Aorta (tissue), 5 donors: ENCODE measurements at regions not wholly inside any gene's neighbourhood (a gene's known extent, or its start where the extent isn't known, plus 50 kb on each side); places are given as distances from the start of the nearest gene placed in this dataset.

Experiments used
- ATAC-seq: fragments of 200-7000 bp; cut with Tn5 transposase; one replicate; pipeline ENCODE4 v1.9.1; 2022; ENCODE audit warnings: moderate library complexity; ENCODE audit not compliant: low FRiP score
- DNase-seq, 2 donors: peaks; one replicate each; pipeline ENCODE4 v3.0.0-alpha.2; 2020
- H3K27ac ChIP-seq, 2 donors: one replicate each; pipeline ENCODE4 v1.5.1; 2013; ENCODE audit warnings: low read length in 2 of 2, mild to moderate bottlenecking in 2 of 2, moderate library complexity in 2 of 2, control low read depth in 1 of 2, inconsistent platforms in 1 of 2, low read depth in 1 of 2
- H3K27me3 ChIP-seq, 2 donors: one replicate each; pipeline ENCODE4 v1.6.1; 2013; ENCODE audit warnings: control low read depth in 1 of 2, low read length in 1 of 2, mild to moderate bottlenecking in 1 of 2, moderate library complexity in 1 of 2; ENCODE audit not compliant: insufficient read depth in 2 of 2, control insufficient read depth in 1 of 2
- H3K36me3 ChIP-seq, 2 donors: one replicate each; pipeline ENCODE4 v1.6.1; 2013; ENCODE audit warnings: control low read depth in 1 of 2, low read length in 1 of 2, mild to moderate bottlenecking in 1 of 2; ENCODE audit not compliant: insufficient read depth in 2 of 2, control insufficient read depth in 1 of 2
- H3K4me1 ChIP-seq, 2 donors: one replicate each; pipeline ENCODE4 v1.6.1; 2013; ENCODE audit warnings: low read length in 2 of 2, control low read depth in 1 of 2, mild to moderate bottlenecking in 1 of 2, moderate library complexity in 1 of 2; ENCODE audit not compliant: insufficient read depth in 2 of 2, control insufficient read depth in 1 of 2
- H3K4me3 ChIP-seq, 2 donors: one replicate each; pipeline ENCODE4 v1.5.1; 2013; ENCODE audit warnings: low read length in 2 of 2, control low read depth in 1 of 2, mild to moderate bottlenecking in 1 of 2
- H3K9me3 ChIP-seq: one replicate; pipeline ENCODE4 v1.6.1; 2013; ENCODE audit warnings: mild to moderate bottlenecking, low read length; ENCODE audit not compliant: control insufficient read depth
- whole genome bisulfite sequencing, 2 donors: extraction: QIAGEN DNeasy Blood & Tissue Kit; methylation state at CpG; one replicate each; pipeline ENCODE4 v1.1.7; 2013; 5-methylcytosine and 5-hydroxymethylcytosine counted together
- intact Hi-C, 2 donors: fragments of 100-400 bp; cut with DNase I; formaldehyde crosslinking; loops; one replicate each; pipeline versions ENCODE4 v1.14.2 to v1.15.0; 2022
- donor health status: healthy with polysubstance abuse.
- donor health status: Bipolar disorder and iron deficiency.
- donor health status: DM: no; HTN: no; CAD: no.
- donor health status: DM: no; HTN: no; CAD: no.
- donor health status: DM: yes; HTN: yes; CAD: no.

- Histone ChIP-seq H3K27me3 (no peaks in the 10 kb centered on the region), H3K4me1 (no peaks in the 10 kb centered on the region), H3K27ac (no peak overlapping the region), H3K9me3 (no peaks in the 10 kb centered on the region), H3K4me3 (no peak overlapping the region), H3K36me3 (no peaks in the 10 kb centered on the region)
- ATAC-seq (no peak), DNase-seq (no peak)
- intact Hi-C loops: no loop called here
- WGBS, 2 donors: 82 to 85% methylated on average over 1 of the region's 1 CpG
These were observed 1036.5 kb downstream of the TMEM182 start for GRCh38 chr2:103798291-103798690.

DNA sequence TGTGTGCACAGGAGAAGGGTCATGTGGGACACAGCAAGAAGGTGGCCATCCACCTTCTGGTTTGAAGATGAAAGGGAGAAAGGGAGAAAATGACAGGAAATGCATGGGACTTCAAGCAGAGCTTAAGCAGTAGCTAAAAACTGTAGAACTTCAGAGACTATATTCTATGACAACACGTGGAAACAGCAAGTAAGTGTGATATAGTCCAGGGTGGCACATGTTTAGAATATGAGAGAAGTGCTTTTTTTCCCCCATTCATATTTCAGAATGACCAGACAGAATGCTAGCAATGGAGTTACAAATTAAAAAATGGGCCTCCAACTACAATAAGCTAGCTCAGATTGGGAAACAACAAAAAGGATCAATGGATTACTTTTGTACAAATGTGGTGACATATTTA lies 1042.2 kb downstream of the TMEM182 start:
- Histone ChIP-seq H3K4me3 (no peak overlapping the region), H3K36me3 (no peaks in the 10 kb centered on the region), H3K27ac (no peak overlapping the region), H3K4me1 (no peaks in the 10 kb centered on the region), H3K27me3 (no peaks in the 10 kb centered on the region), H3K9me3 (peaks cover 2% of the 10 kb centered on the region)
- 57 to 60% methylated on average over 1 of the region's 1 CpG for WGBS, 2 donors
- DNase-seq: no peak
- no peak for ATAC-seq
- intact Hi-C loops: no loop called here

DNA sequence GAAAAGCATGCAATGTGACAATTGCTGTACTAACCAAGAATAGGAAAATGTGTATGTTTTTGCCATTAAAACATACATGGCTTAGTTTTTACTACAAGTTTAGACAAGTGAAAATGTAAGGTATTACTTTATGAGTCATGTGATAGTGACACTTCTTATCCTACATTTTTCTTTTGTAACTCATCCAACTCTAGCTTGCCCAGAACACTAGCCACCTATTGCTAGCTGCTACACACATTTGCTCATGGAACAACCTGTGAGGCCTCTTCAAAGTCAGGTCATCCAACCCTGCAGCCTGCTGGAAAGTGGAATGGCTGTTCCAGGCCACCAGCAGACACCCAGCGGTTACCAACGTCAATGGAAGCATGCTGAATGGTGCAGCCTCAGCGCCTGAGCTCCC lies 1043.9 kb downstream of the TMEM182 start:
- H3K27me3 ChIP-seq: no peaks in the 10 kb centered on the region
- no peaks in the 10 kb centered on the region for H3K4me1 ChIP-seq
- H3K4me3 ChIP-seq: no peak overlapping the region
- no peak for DNase-seq
- no peak overlapping the region for H3K27ac ChIP-seq
- 88 to 93% methylated on average over 3 of the region's 3 CpGs for WGBS, 2 donors
- H3K36me3 ChIP-seq: no peaks in the 10 kb centered on the region
- no peak for ATAC-seq
- intact Hi-C loops: no loop called here
- peaks cover 2% of the 10 kb centered on the region for H3K9me3 ChIP-seq

DNA sequence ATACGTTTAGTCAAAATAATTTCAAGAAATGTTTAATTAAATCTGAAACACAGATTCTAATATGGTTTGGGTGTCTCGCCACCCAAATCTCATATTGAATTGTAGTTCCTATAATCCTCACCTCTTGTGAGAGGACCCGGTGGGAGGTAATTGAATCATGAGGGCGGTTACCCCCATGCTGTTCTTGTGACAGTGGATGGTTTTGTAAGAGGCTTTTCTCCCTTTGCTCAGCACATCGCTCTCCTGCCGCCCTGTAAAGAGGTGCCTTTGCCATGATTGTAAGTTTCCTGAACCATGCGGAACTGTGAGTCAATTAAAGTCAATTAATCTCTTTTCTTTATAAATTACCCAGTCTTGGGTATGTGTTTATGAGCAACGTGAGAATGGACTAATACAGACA lies 1045.1 kb upstream of the POU3F3 start:
- Histone ChIP-seq H3K4me3 (no peak overlapping the region), H3K9me3 (peaks cover 2% of the 10 kb centered on the region), H3K36me3 (no peaks in the 10 kb centered on the region), H3K27me3 (no peaks in the 10 kb centered on the region), H3K4me1 (no peaks in the 10 kb centered on the region), H3K27ac (no peak overlapping the region)
- intact Hi-C loops: no loop called here
- ATAC-seq: no peak
- DNase-seq: no peak
- 74 to 79% methylated on average over 8 of the region's 8 CpGs for WGBS, 2 donors

DNA sequence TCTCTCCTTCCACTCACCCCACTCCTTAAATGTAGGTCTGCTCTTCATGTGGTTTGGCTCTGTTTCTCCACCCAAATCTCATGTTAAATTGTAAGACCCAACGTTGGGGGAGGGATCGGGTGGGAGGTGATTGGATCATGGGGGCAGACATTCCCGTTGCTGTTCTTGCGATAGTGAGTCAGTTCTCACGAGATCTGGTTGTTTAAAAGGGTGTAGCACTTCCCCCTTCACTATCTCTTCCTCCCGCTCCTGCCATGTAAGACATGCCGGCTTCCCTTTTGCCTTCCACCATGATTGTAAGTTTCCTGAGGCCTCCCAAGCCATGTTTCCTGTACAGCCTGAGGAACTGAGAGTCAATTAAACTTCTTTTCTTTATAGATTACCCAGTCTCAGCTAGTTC lies 1044.5 kb upstream of the POU3F3 start:
- H3K4me3 ChIP-seq: no peak overlapping the region
- no peaks in the 10 kb centered on the region for H3K4me1 ChIP-seq
- H3K27me3 ChIP-seq: no peaks in the 10 kb centered on the region
- WGBS, 2 donors: 79 to 80% methylated on average over 7 of the region's 7 CpGs
- DNase-seq: no peak
- intact Hi-C loops: no loop called here
- H3K9me3 ChIP-seq: peaks cover 2% of the 10 kb centered on the region
- no peak for ATAC-seq
- no peak overlapping the region for H3K27ac ChIP-seq
- H3K36me3 ChIP-seq: no peaks in the 10 kb centered on the region

- H3K4me1 ChIP-seq: no peaks in the 10 kb centered on the region
- H3K36me3 ChIP-seq: no peaks in the 10 kb centered on the region
- H3K27me3 ChIP-seq: no peaks in the 10 kb centered on the region
- no peak overlapping the region for H3K4me3 ChIP-seq
- intact Hi-C loops: no loop called here
- WGBS, 2 donors: 22 to 29% methylated on average over 7 of the region's 7 CpGs
- DNase-seq (no peak), ATAC-seq (no peak)
- H3K27ac ChIP-seq: no peak overlapping the region
- H3K9me3 ChIP-seq: peaks cover 2% of the 10 kb centered on the region
These were observed 1043.9 kb upstream of the POU3F3 start for GRCh38 chr2:103809941-103810441.

DNA sequence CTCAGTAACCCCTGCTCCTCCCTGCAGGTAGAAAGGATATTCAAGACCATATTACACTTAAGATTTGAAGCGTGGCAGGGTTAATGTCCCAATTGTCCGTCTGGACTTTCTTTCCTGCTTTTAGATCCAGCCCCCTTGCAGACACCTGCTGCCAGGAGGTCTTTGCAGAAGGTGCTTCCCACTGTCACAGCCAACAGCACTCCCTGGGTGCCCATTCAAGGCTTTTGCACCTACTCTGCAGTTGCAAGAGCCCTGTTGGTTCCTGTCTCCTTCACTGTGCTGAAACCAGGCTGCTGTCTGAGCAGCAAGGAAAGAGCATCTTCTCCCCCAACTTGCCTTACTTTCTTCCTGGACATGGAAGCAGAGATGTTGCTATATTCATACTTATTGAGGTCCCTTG lies 1043.0 kb upstream of the POU3F3 start:
- H3K9me3 ChIP-seq: peaks cover 2% of the 10 kb centered on the region
- H3K27ac ChIP-seq: no peak overlapping the region
- intact Hi-C loops: no loop called here
- 66 to 67% methylated on average over 2 of the region's 2 CpGs for WGBS, 2 donors
- DNase-seq (no peak), ATAC-seq (no peak)
- H3K4me3 ChIP-seq: no peak overlapping the region
- no peaks in the 10 kb centered on the region for H3K36me3 ChIP-seq
- H3K4me1 ChIP-seq: no peaks in the 10 kb centered on the region
- H3K27me3 ChIP-seq: no peaks in the 10 kb centered on the region

- no peaks in the 10 kb centered on the region for H3K9me3 ChIP-seq
- H3K36me3 ChIP-seq: no peaks in the 10 kb centered on the region
- ATAC-seq: no peak
- H3K4me3 ChIP-seq: no peak overlapping the region
- intact Hi-C loops: no loop called here
- H3K27me3 ChIP-seq: no peaks in the 10 kb centered on the region
- DNase-seq: no peak
- no peaks in the 10 kb centered on the region for H3K4me1 ChIP-seq
- no peak overlapping the region for H3K27ac ChIP-seq
- 73 to 85% methylated on average over 3 of the region's 3 CpGs for whole genome bisulfite sequencing, 2 donors
These were observed 1039.9 kb upstream of the POU3F3 start for GRCh38 chr2:103814016-103814415.

DNA sequence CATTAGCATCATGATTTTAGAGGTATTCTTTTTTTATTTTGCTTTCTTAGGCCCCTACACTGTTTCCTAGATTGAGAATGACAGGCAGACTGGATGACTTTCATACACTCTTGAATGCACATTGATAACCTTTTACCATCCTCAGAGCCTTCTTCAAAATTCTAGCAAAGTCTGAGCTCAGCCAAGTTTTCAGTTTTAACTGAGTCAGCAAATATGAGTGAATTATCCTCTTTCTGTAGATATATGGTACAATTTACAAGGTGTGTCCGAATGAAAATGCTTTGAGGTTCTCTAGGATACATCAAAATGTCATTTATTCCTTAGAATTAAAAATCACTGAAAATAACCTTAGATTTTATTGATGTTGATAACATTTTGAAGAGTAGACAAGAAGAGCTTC lies 1038.2 kb upstream of the POU3F3 start:
- H3K4me3 ChIP-seq: no peak overlapping the region
- DNase-seq (no peak), ATAC-seq (no peak)
- H3K36me3 ChIP-seq: no peaks in the 10 kb centered on the region
- no peaks in the 10 kb centered on the region for H3K27me3 ChIP-seq
- no peaks in the 10 kb centered on the region for H3K4me1 ChIP-seq
- no peaks in the 10 kb centered on the region for H3K9me3 ChIP-seq
- WGBS, 2 donors: 67 to 72% methylated on average over 1 of the region's 1 CpG
- H3K27ac ChIP-seq: no peak overlapping the region
- intact Hi-C loops: no loop called here
